ENCODE measurements at regions not wholly inside any gene's neighbourhood (a gene's known extent, or its start where the extent isn't known, plus 50 kb on each side); places are given as distances from the start of the nearest gene placed in this dataset.

DNA sequence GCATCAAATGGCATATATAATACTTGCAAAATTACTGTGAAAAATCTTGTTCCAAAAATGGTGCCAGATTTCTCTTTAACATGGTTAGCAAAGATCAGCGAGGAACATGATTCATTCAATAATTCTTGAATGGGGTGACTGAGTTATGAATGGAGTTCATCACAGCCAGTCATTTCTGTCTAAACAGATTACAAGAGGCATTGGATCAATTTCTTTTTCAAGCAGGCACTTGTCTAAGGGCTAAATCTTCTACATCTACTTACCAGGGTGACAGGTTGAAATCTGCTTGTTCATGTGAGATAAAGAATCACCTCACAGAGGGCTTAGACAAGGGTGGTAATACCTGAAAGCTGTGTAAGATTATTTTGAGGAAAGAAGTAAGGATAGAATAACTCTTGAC lies 247.7 kb downstream of the ATP23 start:
- Mint-ChIP-seq H3K4me1 (ENCODE audit: unreplicated experiment) (no peaks in the 10 kb centered on the region), H3K4me3 (no peak overlapping the region), H3K27ac (no peak overlapping the region), H3K9me3 (peaks cover 5% of the 10 kb centered on the region), H3K27me3 (peaks cover 52% of the 10 kb centered on the region), H3K36me3 (no peaks in the 10 kb centered on the region)
- no peak for DNase-seq (ENCODE audit: extremely low spot score, unreplicated experiment)
- TF ChIP-seq, protein P1, sequence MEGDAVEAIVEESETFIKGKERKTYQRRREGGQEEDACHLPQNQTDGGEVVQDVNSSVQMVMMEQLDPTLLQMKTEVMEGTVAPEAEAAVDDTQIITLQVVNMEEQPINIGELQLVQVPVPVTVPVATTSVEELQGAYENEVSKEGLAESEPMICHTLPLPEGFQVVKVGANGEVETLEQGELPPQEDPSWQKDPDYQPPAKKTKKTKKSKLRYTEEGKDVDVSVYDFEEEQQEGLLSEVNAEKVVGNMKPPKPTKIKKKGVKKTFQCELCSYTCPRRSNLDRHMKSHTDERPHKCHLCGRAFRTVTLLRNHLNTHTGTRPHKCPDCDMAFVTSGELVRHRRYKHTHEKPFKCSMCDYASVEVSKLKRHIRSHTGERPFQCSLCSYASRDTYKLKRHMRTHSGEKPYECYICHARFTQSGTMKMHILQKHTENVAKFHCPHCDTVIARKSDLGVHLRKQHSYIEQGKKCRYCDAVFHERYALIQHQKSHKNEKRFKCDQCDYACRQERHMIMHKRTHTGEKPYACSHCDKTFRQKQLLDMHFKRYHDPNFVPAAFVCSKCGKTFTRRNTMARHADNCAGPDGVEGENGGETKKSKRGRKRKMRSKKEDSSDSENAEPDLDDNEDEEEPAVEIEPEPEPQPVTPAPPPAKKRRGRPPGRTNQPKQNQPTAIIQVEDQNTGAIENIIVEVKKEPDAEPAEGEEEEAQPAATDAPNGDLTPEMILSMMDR (conservative IDR thresholded peaks at IDR 0.05), result no peak

DNA sequence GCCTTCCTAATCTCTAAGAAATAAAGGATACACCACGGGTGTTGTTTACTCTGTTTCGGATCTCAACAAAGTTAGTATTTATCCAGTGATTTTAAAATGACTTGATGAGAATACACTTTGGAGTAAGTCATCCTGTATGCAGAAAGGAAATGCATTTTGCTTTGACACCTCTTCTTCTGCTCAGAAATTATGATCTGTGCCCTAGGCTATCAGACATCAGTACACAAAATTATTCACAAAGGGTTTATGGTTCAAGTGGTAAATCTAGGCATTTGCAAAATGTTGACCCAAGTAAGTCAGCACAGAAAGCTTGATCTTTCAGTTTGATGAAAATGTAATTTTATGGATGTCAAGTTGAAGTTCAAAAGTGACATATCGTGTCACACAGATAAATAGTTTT lies 248.5 kb downstream of the ATP23 start:
- Mint-ChIP-seq H3K36me3 (no peaks in the 10 kb centered on the region), H3K27ac (no peak overlapping the region), H3K27me3 (peaks cover 57% of the 10 kb centered on the region), H3K4me1 (ENCODE audit: unreplicated experiment) (no peaks in the 10 kb centered on the region), H3K9me3 (peaks cover 5% of the 10 kb centered on the region), H3K4me3 (no peak overlapping the region)
- TF ChIP-seq, protein P1 (conservative IDR thresholded peaks at IDR 0.05), result no peak
- DNase-seq (ENCODE audit: extremely low spot score, unreplicated experiment), result no peak

DNA sequence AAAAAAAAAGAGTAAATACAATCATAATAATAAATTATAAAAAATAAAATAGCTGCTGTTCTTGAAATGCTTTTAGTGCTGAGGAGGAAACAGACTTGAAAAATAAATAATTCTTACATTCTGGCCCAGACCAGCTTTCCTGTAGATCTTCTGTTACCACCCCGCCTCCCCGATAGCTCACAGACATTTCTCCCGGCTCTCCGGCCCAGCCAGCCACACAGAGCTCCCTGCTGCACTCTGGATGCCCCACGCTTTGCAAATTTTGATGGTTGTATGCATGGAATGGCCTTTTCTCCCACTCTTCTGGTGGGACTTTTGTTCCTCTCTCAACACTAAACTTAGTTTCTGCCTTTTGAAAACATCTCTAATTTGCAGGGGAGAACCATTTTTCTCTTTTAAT lies 249.3 kb downstream of the ATP23 start:
- no peak for DNase-seq (ENCODE audit: extremely low spot score, unreplicated experiment)
- Mint-ChIP-seq H3K36me3 (no peaks in the 10 kb centered on the region), H3K27ac (no peak overlapping the region), H3K9me3 (peaks cover 8% of the 10 kb centered on the region), H3K27me3 (peaks cover 58% of the 10 kb centered on the region), H3K4me1 (ENCODE audit: unreplicated experiment) (no peaks in the 10 kb centered on the region), H3K4me3 (no peak overlapping the region)
- TF ChIP-seq, protein P1 (conservative IDR thresholded peaks at IDR 0.05), result no peak

DNA sequence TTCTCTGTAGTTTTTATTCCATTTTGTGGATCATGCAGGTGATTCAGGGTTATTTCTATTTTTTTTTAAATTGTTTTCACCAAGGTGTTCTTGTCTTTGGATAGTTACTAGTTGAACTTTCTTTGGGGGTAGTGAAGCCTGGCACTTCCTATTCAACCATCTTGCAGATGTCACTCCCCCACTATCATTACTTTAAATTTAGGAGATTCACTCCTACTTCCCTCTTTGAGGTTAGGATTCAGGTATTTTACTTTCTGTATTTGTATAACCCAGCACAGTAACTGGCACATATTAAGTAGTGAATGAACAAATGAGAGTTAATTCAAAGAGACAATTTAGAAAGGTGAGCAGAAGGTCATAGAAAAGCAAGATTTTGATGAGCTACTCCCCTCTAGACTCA lies 255.6 kb downstream of the ATP23 start:
- TF ChIP-seq, protein P1 (conservative IDR thresholded peaks at IDR 0.05), result no peak
- no peaks in the 10 kb centered on the region for H3K4me1 Mint-ChIP-seq (ENCODE audit: unreplicated experiment)
- peaks cover 11% of the 10 kb centered on the region for H3K9me3 Mint-ChIP-seq
- no peak overlapping the region for H3K27ac Mint-ChIP-seq
- no peaks in the 10 kb centered on the region for H3K36me3 Mint-ChIP-seq
- H3K4me3 Mint-ChIP-seq, result no peak overlapping the region
- DNase-seq (ENCODE audit: extremely low spot score, unreplicated experiment), result no peak
- peaks cover 58% of the 10 kb centered on the region for H3K27me3 Mint-ChIP-seq

DNA sequence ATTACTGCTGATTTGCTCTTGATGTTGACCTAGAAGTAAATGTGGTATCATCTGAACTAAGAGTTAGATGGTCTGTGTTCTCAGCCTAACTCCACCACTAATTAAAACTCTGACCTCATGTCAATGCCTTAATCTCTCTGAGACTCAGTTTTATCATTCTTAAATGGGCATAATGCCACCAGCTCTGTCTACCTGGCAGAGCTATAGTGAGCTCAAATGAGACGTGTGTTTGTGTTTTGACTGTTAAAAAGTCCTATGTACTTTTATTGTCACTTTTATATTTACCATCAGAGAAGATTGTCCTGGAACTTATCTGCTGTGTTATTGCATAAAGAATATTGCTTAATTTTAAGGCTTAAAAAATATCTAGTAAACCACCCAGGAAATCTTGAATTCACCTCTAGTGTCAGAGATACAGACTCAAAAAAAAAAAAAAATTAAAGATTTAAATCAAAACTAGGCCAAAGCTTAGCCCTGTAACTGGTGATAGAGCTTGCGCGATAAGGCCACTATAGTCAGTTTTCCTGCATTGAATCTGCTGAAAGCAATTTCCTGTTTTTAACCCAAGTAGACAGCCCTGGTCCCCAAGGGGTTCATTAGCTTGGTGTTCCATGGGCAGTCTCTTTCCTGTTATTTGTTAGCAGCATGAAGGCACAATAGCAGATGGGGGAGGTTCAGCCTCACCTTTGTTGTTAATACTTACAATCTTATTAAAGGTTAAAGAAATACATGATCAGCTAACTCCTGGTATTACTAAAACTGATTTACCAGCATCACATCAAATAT lies 261.8 kb downstream of the ATP23 start:
- TF ChIP-seq, protein P1 (conservative IDR thresholded peaks at IDR 0.05), result no peak
- Mint-ChIP-seq H3K36me3 (no peaks in the 10 kb centered on the region), H3K9me3 (no peaks in the 10 kb centered on the region), H3K27me3 (peaks cover 44% of the 10 kb centered on the region), H3K27ac (no peak overlapping the region), H3K4me3 (no peak overlapping the region), H3K4me1 (ENCODE audit: unreplicated experiment) (peaks cover 11% of the 10 kb centered on the region)
- DNase-seq (ENCODE audit: extremely low spot score, unreplicated experiment), result no peak

Data from type B pancreatic cell (in vitro differentiated cells).